ENCODE measurements at regions not wholly inside any gene's neighbourhood (a gene's known extent, or its start where the extent isn't known, plus 50 kb on each side); places are given as distances from the start of the nearest gene placed in this dataset.

DNA sequence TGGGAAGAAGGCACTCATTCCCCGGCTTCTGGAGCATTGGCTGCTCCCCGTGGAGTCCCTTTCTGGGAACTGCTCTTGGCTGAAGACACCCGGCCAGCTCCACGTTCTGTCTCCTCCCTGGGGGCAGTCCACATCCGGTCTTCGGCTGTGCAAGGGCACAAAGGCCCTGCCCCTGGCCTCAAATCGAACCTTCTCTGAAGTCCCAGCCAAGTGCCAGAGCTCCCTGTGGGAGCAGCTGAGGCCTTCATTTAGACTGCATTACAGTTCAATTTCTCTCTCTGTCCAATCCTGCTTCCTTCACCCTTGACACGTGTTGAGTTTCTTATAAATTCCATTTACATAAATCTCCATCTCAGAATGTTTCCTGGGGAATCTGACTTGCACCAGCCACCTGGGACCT, 132.9 kb upstream of the POU3F1 start:
- TF ChIP-seq, protein P1, sequence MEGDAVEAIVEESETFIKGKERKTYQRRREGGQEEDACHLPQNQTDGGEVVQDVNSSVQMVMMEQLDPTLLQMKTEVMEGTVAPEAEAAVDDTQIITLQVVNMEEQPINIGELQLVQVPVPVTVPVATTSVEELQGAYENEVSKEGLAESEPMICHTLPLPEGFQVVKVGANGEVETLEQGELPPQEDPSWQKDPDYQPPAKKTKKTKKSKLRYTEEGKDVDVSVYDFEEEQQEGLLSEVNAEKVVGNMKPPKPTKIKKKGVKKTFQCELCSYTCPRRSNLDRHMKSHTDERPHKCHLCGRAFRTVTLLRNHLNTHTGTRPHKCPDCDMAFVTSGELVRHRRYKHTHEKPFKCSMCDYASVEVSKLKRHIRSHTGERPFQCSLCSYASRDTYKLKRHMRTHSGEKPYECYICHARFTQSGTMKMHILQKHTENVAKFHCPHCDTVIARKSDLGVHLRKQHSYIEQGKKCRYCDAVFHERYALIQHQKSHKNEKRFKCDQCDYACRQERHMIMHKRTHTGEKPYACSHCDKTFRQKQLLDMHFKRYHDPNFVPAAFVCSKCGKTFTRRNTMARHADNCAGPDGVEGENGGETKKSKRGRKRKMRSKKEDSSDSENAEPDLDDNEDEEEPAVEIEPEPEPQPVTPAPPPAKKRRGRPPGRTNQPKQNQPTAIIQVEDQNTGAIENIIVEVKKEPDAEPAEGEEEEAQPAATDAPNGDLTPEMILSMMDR (IDR thresholded peaks at IDR 0.05; ENCODE audit: low read length), result no peak
- TF ChIP-seq EZH2 (IDR thresholded peaks at IDR 0.05; ENCODE audit: borderline replicate concordance, low read length), result no peak

Measured in OCI-LY1 (cell line).